ENCODE measurements at regions not wholly inside any gene's neighbourhood (a gene's known extent, or its start where the extent isn't known, plus 50 kb on each side); places are given as distances from the start of the nearest gene placed in this dataset.
"Not testable (repeated sequence)": the region's sequence is repeated elsewhere in the genome, so short reads cannot be mapped to it uniquely, and the experiment has no call there.

DNA sequence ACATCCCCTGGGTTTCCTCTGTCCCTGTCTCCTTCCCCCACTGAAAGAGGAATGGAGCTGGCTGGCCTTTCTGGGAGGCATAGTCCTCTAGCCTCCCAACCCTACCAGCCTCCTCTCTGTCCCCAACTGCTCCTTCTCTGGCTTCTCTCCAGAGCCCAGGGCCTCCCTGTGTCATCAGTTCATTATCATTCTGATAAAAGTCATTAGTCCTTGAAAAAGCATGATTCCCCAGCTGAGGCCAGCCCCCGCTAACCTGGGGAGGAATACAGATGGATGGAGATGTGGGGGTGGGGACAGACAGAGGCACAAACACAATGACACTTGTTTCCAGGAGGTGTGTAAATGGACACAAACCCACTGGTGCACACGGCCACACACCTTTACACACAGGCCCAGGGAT, 73.6 kb upstream of the HSPA9 start:
- no peak for DNase-seq (ENCODE audit: low read depth in 2 of 2)

DNA sequence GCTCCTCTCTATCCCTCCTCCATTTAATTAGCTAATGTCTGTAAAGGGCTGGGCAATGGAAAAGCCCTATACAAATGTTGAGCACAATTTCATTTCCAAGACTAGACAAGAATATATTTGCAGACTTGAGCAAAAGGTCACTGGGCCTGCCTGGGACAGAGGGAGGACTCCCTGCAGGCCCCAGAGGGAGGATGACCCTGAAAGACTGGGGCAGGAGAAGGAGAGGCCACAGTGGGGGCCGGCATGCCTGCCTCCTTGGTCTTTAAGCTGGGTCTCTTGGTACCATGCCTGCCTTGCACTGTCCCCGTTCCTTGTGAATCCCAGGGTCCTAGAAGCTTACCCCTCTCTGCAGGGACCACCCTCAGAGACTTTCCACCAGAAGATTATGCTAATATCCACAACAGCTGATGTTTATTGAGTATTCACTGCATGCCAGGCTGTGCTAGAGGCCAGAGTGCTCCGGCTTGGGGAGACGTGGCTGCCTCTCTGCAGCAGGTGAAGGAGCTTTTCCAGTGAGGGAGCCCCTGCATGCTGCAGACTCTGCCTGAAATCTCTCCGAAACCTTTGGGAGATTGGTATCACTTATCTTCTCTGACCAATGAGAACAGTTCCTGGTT, 72.7 kb upstream of the HSPA9 start:
- DNase-seq (ENCODE audit: low read depth in 2 of 2): no peak

DNA sequence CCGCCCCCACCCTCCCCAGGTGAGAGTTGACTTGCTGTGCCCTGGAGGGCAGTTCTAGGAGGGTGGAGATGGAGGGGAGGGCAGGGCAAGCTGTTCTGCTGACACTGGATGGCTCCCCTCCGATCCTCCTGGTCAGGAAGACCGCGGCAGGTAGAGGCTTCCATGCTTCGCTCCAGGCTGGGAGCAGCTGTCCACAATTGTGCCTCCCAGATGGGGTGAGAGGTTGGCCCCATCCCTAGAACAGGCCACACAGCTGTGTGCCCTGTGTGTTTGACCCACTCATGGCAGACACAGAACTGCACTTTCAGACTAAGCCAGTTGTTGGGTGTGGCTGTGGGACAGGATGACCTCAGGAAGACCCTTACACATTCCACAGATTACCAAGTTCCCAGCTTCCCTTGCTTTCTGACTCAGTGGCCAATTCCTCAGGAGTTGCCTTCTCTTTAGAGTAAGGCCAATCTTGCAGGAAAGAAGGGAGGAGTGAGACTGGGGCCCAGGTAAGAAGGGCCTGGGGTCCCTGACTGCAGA, 72.1 kb upstream of the HSPA9 start:
- peak in 1 of 2 donors; percentile 30 for DNase-seq (ENCODE audit: low read depth in 2 of 2)

DNA sequence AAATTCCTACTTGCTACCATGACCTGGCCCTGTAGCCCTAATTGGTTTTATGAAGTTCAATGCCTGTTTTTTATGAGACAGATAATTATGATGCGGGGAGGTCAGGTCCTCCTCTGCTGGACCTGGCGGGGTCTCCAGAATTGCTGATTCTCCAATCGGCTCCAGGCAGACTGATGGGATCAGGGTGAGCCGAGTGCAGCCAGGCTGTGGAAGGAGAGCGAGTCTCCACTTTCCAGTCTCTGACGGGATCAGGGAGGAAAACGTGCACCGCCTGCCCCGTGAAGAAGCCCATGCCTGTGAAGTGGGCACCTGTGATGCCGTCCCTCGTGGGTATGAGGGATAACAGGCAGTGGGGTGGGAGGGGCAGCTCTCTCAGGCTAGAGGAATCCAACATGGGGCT, 71.5 kb upstream of the HSPA9 start:
- no peak for DNase-seq (ENCODE audit: low read depth in 2 of 2)

DNA sequence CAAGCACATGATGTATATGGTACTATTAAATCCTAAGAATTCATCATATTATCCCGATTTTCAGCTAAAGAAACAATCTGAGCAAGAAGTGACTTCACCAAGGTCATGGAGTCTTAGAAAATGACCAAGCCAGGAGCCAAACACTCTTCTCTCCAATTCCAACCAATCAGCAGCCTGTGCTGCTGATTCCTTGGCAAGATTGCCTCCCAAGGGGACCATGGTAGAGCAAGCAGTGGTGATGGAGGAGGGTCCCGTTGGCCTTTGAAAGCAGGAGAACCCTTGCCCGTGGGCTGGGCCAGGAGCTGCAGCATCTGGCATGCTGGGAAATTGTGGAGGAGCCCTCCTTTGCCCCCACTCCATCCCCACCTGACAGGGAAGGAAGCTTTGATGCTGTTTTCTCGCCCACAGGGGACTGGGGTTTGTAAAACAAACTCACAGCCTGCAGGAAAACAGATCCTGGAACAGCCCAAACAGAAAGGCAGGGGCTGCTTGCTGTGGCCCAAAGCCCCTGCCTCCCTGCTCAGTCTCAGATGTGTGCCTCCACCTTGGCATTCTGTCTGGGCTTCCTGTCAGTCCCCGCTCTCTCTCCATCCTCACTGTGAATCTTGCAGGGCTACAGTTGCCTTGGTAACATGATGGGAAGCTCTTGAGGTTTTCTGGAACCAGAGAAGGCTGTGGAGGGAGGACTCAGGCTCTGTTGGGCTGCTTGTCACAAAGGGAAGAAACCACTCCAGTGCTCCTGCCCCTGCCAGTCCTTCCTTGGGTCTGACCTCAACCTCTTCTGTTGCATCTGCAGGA, 70.8 kb upstream of the HSPA9 start:
- DNase-seq (ENCODE audit: low read depth in 2 of 2): no peak

DNA sequence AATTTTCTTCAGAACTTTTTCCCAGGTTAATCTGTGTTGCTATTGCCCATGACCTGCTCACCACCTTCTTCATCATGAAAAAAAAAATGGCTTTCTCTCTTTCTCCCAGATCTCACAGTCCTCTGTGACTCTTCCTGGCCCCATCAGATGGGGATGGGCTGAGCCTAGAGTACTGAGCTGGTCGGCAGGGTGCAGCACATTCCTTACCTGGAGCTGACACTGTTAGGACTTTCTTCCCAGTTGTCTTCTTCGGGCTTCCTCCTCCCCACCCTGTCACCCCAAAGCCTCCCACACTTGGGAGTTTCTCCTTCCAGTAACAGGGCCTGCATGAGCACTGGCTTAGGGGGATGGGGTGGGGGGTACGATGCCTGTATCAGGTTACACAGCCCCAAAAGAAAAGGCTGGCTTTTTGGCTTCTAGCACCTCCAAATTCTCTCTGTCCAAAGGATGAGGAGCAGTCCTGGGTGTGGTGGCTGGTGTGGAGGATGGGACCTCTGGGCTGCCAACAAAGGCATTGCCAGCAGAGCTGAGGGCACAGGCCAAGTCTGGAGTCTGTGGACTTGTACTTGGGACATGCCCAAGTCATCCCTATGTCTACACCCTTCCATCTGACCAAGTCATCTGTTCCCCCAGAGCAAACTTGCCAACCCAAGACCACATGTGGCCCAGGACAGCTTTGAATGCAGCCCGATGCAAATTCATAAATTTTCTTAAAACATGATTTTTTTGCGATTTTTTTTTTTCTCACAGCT, 68.0 kb upstream of the HSPA9 start:
- DNase-seq (ENCODE audit: low read depth in 2 of 2): no peak

DNA sequence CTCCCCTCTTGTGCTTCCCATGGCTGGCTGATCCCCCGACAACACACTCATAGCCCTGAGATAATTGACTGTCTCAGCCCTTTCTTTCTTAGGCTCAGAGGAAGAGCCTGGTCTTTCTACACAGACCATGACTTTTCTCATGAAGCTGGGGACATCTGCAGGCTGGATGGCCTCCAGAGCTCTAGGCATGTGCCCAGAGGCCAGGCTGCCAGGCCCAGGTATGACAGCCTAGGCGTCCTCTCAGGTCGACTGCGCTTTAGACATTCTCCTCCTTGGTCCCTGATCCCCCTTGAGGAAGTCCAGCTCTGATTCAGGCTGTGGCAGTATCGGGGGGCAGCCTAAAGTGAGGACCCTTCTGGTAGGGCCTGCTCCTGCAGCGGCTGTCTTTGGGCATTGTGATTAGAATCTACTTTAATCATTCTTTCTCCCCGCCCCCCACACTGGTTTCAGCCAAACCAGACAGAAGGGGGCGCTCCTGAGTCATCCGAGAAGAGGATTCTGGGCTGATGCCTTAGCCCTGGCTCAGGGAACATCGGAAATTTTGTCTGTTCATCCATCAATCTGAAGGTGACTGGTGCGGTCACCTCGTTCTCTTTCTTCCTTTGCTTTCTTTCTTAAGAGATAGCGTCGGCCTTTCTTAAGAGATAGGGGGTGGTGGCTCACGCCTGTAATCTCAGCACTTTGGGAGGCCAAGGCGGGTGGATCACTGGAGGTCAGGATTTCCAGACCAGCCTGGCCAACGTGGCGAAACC, 66.5 kb upstream of the HSPA9 start:
- peak; percentile 75 to 82 for DNase-seq (ENCODE audit: low read depth in 2 of 2)

DNA sequence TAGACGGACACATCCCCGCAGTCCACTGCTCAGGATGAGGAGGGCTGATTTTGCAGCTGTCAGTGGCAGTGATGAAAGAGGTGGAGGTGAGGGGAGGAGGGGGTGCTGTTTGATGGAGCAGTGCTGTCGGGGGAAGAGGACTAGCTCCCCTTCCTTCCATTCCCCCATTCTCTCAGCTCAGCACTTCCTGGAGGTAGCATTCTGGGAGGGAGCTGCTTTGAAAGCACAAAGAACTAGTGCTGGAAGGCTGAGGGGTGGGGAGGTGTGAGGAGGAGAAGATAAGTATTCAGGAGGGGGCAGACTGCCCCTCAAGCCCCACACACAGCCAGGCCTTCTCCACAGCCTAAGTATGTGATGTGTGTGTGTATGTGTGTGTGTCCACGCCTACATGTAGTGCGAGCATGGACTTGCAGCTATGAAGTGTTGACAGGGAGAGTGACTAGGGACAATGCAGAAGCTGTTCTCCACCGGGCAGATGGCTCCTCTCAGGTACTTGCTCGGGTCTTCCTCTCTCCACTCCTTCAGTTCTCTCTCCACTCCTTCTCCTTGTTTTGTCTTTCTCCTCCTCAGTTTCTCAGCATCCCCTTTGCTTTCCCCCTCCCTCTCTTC, 65.5 kb upstream of the HSPA9 start:
- no peak for DNase-seq (ENCODE audit: low read depth in 2 of 2)

DNA sequence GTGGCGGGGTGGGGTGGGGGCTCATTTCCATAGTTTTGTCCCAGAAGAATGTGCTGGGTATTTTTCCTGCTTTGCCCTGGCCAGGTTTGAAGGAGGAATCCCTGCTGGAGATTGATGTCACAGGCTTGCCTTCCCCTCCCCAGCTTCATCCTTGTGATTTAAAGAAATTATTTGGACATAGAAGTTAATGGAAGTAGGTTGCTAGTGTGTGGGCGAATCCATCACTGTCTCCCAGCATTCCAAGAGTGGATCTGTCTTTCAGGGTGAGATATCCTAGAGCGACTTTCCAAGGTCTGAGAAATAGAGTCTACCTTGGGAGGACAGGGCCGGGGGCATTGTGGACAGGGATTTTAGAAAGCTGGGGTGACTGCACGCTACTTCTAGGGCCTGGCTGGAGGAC, 64.9 kb upstream of the HSPA9 start:
- DNase-seq (ENCODE audit: low read depth in 2 of 2): no peak

DNA sequence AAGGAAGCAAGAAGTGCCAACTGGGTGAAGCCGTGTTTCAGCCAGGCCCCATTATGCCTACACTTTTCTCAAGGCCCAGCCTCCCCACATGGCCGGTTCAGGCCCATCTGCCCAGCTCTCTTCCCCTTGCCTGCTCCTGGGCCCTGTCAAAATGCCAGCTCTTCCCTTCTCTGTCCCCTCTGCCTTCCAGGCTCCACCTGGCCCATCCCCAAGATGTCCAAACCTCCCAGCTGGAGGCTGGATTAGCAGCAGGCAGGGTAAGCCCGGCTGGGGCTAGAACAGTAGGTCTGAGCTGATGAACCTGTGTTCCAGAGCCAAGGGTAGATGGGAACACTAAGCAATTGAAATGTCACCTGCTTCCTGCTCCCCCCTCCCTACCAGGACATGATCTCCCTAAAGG, 64.1 kb upstream of the HSPA9 start:
- no peak for DNase-seq (ENCODE audit: low read depth in 2 of 2)

DNA sequence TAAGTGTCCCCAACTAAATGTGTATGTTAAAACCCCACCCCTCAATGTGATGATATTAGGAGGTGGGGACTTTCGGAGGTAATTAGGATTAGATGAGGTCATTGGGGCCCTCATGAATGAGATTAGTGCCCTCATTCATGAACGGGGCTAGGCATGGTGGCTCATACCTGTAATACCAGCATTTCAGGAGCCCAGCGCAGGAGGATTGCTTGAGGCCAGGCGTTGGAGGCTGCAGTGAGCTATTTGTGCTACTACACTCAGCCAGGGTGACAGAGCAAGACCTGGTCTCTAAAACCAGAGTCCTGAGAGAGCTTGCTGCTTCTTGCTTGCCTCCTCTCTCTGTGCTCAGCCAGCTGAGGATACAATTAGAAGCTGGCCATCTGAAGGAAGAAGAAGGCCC, 62.1 kb upstream of the HSPA9 start:
- DNase-seq (ENCODE audit: low read depth in 2 of 2): no peak

DNA sequence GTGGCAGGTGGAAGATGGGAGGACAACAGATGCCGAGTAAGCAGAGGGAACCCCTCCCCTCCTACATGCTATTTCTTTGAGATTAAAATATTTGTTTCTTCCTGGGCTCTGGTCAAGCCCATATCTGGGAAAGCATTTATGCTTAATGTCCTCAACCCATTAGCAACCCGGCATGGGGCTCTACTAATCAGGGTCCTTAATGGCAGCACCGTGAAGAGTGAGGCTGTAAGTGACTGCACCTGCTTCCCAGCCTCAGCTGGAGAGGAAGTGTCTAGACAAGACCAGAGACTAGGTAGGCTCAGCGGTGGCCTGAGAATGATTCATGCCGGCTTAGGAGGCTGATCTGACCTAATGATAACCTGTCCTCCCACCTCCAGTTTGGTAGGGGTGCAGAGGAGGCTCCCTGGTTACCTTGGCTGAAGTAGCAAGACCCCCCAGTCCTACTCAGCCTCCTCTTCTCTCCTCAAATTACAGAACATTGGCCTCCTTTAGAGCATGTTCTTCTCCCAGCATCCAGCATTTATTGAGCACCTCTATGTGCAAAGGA, 61.3 kb upstream of the HSPA9 start:
- no peak for DNase-seq (ENCODE audit: low read depth in 2 of 2)

DNA sequence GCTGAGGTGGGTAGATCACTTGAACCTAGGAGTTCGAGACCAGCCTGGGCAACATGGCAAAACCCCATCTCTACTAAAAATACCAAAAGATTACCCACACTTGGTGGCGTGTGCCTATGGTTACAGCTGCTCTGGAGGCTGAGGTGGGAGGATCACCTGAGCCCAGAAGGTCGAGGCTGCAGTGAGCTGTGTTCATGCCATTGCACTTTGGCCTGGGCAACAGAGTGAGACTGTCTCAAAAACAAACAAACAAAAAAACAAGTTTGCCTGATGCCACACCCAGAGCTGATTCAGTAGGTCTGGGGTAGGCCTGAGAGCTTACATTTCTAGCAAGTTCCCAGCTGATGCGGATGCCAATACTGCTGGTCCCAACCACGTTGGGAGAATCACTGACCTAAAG, 60.5 kb upstream of the HSPA9 start:
- DNase-seq (ENCODE audit: low read depth in 2 of 2): no peak

DNA sequence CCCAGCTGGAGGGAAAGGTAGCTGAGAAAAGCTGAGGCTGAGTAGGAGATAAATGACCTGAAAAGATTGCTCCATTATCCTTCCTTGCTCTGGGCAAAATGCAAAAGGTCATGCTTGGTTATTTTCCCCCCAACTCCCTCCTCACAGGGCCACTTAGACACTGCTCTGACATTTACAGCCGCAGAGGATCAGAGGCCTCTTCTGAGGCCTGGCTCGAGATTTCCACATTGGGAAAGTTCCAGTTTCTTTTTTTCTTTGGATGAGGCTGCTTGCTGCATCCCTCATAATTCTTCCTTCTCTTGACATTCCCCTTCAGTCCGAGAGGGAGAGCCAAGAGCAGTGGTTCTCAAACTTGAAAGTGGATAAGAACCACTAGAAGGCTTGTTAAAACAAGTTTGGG, 60.1 kb upstream of the HSPA9 start:
- no peak for DNase-seq (ENCODE audit: low read depth in 2 of 2)

DNA sequence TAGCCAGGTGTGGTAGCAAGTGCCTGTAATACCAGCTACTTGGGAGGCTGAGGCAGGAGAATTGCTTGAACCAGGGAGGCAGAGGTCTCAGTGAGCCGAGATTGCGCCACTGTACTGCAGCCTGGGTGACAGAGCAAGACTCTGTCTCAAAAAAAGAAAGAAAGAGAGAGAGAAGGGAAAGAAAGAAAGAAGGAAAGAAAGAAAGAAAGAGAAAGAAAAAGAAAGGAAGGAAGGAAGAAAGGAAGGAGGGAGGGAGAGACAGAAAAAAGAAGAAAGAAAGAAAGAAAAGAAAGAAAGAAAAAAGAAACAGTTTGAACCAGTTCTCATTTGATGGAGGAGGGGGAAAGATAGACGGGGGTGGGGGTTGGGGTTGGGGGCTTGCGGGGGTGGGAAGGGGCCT, 59.6 kb upstream of the HSPA9 start:
- DNase-seq (ENCODE audit: low read depth in 2 of 2): not testable (repeated sequence)

DNA sequence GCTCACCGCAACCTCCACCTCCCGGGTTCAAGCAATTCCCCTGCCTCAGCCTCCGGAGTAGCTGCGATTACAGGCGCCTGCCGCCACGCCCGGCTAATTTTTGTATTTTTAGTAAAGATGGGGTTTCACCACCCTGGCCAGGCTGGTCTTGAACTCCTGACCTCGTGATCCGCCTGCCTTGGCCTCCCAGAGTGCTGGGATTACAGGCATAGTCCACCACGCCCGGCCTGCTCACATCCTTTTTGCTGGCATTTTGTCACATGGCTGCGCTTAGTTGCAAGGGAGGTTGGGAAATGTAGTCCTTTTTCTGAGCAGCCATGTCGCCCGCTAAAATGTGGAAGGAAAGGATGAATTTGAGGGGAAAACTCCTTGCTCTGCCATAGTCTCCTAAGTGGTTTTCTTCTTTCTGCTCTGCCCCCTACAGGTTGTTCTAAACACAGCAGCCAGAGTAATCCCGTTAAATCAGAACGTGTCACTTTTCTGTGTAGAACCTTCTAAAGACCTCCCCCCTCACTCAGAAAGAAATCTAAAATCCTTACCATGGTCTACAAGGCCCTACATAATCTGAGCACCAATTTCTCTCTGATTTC, 57.8 kb upstream of the HSPA9 start:
- DNase-seq (ENCODE audit: low read depth in 2 of 2): peak; percentile 90

DNA sequence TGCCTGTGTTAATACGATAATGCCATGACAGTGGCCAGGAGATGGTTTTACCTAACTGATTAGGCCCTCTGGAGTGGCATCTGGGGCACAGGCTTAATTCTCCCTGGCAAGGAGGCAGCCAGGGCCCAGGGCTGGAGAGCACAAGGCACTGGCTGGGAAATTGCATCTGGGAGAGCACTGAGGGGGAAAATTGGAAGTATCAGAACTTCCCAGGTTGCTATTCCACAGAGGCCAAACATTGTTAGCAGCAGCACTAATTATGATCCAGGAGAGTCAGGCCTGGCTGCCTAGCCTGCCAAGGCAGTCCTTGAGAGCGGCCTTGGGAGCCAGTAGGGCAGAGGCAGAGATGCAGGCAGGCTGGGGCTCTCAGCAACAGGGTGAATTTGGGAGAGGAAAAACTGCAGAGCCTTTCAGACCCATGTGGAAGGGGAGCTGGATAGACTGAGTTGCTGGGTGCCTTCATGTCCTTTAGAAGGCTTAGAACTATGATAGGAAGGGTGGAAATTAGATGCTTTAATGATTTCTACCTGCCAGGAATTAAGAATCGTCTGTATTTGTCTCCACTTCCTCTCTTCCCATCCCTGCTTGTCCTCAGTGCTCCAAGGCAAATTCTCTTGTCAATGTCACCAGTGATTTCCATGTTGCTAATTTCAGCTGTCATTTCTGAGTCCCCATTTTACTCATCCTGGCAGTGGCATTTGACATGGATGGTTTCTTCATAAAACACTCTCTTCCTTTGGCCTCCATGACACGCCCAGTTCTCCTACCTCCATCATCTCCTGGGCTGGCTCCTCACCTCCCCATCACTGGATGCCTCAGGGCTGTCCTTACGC, 56.1 kb upstream of the HSPA9 start:
- DNase-seq (ENCODE audit: low read depth in 2 of 2): no peak

DNA sequence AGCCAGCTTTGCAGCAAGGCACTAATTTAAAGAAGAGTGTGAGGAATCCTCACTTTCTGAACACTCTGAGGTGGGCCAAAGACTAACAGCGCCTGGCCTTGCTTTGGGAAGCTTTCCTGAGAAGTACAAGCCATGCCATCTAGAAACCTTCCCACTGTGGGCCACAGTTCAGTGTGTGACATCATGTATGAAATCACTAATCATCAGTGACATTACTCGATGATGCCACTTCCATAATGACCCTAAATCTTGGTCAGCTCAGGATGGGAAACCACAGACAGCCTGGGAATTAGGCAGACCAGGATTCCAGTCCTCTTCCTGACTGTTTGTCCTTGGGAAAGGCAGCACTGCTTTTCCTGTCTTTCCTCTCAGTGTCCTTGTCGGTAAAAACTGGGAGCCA, 54.2 kb upstream of the HSPA9 start:
- DNase-seq (ENCODE audit: low read depth in 2 of 2): no peak

DNA sequence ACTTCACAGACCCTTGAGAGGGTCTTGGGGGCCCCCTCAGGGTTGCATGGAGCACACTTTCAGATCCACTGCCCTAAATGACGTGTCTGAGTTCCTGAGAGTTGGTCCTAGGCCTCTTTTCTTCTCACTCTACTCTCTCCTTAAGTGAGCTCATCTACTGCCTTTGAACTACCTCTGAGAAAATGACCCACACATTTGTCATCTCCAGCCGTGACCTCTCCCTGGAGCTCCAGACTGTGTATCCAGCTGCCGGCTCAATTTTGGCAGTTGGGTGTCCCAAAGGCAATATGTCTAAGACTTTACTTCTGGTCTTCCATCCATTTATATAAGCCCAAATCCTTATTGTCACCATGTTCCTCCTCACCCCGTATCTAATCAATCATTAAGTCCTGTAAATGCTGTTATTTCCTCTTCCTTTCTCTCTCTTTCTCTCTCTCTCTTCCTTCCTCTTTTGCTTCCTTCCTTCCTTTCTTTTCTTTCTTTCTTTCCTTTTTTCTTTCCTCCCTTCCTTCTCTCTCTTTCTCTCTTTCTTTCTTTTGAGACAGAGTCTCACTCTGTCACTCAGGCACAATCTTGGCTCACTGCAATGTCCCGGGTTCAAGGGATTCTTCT, 51.2 kb upstream of the HSPA9 start:
- no peak for DNase-seq (ENCODE audit: low read depth in 2 of 2)

All from lung microvascular endothelial cell (primary cell).